Central memory CD8-positive, alpha-beta T cell (primary cell): ENCODE measurements at regions not wholly inside any gene's neighbourhood (a gene's known extent, or its start where the extent isn't known, plus 50 kb on each side); places are given as distances from the start of the nearest gene placed in this dataset.

ENCODE experiments used
- ATAC-seq: fragments of 150-1000 bp; cut with Tn5 transposase; replicated peaks from 2 replicates; pipeline ENCODE4 v1.10.0; 2022; ENCODE audit warnings: mild to moderate bottlenecking, moderate FRiP score, moderate number of reproducible peaks; ENCODE audit not compliant: poor library complexity, severe bottlenecking; ENCODE audit errors: extremely low read depth
- DNase-seq, 2 donors: peaks; one replicate each; pipeline ENCODE4 v3.0.0; 2021; ENCODE audit warnings: low spot score in 2 of 2
- H3K27ac Mint-ChIP-seq: one replicate; pipeline ENCODE4 v1.8.0; 2022; ENCODE audit warnings: low read depth, mild to moderate bottlenecking, moderate library complexity, mixed read lengths
- H3K27me3 Mint-ChIP-seq: one replicate; pipeline ENCODE4 v1.8.0; 2022; ENCODE audit warnings: mixed read lengths
- H3K36me3 Mint-ChIP-seq: one replicate; pipeline ENCODE4 v1.8.0; 2022; ENCODE audit warnings: mild to moderate bottlenecking, moderate library complexity, mixed read lengths; ENCODE audit not compliant: insufficient read depth
- H3K4me1 Mint-ChIP-seq: one replicate; pipeline ENCODE4 v1.8.0; 2022; ENCODE audit warnings: mixed read lengths
- H3K4me3 Mint-ChIP-seq: one replicate; pipeline ENCODE4 v1.8.0; 2022; ENCODE audit warnings: mild to moderate bottlenecking, moderate library complexity, mixed read lengths
- H3K9me3 Mint-ChIP-seq: one replicate; pipeline ENCODE4 v1.8.0; 2022; ENCODE audit warnings: mixed read lengths

- DNase-seq = no peak
- no peak overlapping the region for H3K4me3 Mint-ChIP-seq
- no peaks in the 10 kb centered on the region for H3K9me3 Mint-ChIP-seq
- no peaks in the 10 kb centered on the region for H3K36me3 Mint-ChIP-seq
- H3K27me3 Mint-ChIP-seq = peaks cover 32% of the 10 kb centered on the region
- no peak overlapping the region for H3K27ac Mint-ChIP-seq
- ATAC-seq = no peak
- H3K4me1 Mint-ChIP-seq = no peaks in the 10 kb centered on the region
Measured at GRCh38 chr4:42320822-42321388, 76.4 kb upstream of the SHISA3 start.

DNA sequence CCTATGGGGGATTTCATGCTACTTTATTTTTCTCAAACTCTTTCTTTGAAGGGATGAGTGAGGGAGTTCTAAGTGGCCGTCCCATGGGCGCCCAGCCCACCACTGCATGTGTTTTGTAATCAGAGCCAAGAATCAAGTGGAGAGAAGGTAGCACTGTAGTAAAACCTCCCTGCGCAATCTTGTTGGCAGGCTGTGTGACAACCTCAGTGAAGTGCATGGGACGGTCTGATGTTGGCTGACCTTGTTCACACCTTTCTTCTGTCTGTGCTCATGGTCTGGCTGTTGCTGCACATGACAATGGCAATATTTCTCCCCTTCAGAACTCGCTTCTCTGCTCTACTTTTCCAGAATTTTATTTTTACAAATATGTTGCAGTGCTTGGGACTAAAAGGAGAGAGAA lies 71.2 kb upstream of the SHISA3 start:
- H3K4me3 Mint-ChIP-seq = no peak overlapping the region
- no peak overlapping the region for H3K27ac Mint-ChIP-seq

DNA sequence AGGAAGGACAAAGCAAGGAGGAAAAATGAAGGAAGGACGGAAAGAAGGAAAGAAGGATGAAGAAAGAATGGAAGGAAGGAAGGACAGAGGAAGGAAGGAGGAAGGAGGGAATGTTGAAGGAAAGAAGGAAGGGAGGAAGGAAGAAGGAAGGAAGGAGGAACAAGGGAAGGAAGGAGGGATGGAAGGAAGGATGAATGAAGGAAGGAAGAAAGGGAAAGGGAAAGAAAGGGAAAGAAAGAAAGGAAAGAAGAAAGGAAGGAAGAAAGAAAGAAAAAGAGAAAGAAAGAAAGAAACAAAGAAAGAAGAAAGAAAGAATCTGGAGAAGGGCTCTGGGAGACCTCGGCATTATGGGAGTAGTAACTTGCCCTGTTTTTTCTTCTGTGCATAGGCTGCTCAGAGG lies 70.8 kb upstream of the SHISA3 start:
- no peak for ATAC-seq
- Mint-ChIP-seq H3K27ac (no peak overlapping the region), H3K4me1 (no peaks in the 10 kb centered on the region)

More for the DNA sequence above, 71.2 kb upstream of the SHISA3 start:
- ATAC-seq (no peak), DNase-seq (no peak)
- Mint-ChIP-seq H3K9me3 (no peaks in the 10 kb centered on the region), H3K4me1 (no peaks in the 10 kb centered on the region), H3K27me3 (peaks cover 6% of the 10 kb centered on the region), H3K36me3 (no peaks in the 10 kb centered on the region)

DNA sequence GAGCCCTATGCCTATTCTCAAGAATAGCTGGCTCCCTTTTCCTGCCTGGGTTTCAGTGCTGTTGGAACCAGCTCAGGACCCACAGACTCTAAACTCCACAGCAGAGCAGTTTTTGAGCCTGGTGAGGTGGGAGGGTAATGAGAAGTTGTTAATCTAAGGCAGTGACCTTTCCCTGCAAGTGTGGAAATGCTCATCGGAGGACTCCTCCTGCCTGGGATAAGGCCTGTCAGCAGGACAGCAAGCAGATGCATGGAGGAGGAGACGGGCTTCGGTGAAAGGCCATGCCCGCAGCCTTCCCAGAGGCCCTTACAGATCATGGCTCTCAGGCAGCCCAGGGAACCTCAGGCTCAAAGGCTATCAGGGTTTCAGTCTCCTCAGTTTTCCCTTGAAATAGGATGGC lies 70.0 kb upstream of the SHISA3 start:
- no peak for DNase-seq
- Mint-ChIP-seq H3K4me1 (no peaks in the 10 kb centered on the region), H3K27me3 (peaks cover 2% of the 10 kb centered on the region), H3K9me3 (no peaks in the 10 kb centered on the region), H3K4me3 (no peak overlapping the region), H3K27ac (no peak overlapping the region), H3K36me3 (no peaks in the 10 kb centered on the region)
- no peak for ATAC-seq

More for the DNA sequence above, 70.8 kb upstream of the SHISA3 start:
- no peak for DNase-seq
- Mint-ChIP-seq H3K9me3 (no peaks in the 10 kb centered on the region), H3K27me3 (peaks cover 1% of the 10 kb centered on the region), H3K4me3 (no peak overlapping the region), H3K36me3 (no peaks in the 10 kb centered on the region)

GRCh38 chr4:42328978-42329377 lies 68.3 kb upstream of the SHISA3 start:
- Mint-ChIP-seq H3K27ac (no peak overlapping the region), H3K9me3 (no peaks in the 10 kb centered on the region), H3K4me1 (no peaks in the 10 kb centered on the region), H3K27me3 (peaks cover 12% of the 10 kb centered on the region), H3K4me3 (no peak overlapping the region), H3K36me3 (no peaks in the 10 kb centered on the region)
- DNase-seq (no peak), ATAC-seq (no peak)

DNA sequence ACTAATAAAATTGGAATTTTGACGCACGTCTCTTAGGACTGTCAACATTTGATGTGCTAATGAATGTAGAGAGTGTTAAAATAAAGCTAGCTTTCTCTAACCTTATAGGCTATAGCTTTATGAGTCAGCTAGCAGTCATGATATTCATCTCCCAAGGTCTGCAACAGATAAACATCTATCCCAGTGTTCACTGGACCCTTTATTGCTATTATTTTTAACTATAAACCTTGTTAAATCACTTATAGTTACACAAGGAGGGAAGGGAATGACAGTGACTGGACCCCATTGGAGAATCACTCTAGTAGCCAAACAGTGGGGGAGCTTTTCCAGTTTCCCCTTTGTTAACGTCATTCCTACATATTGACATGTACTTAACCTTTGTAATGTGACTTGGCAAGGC lies 67.9 kb upstream of the SHISA3 start:
- H3K36me3 Mint-ChIP-seq = no peaks in the 10 kb centered on the region
- no peak overlapping the region for H3K4me3 Mint-ChIP-seq
- DNase-seq (no peak), ATAC-seq (no peak)
- no peak overlapping the region for H3K27ac Mint-ChIP-seq
- H3K4me1 Mint-ChIP-seq = no peaks in the 10 kb centered on the region
- H3K27me3 Mint-ChIP-seq = peaks cover 14% of the 10 kb centered on the region
- no peaks in the 10 kb centered on the region for H3K9me3 Mint-ChIP-seq

GRCh38 chr4:42330002-42330592 lies 67.2 kb upstream of the SHISA3 start:
- H3K9me3 Mint-ChIP-seq = no peaks in the 10 kb centered on the region
- no peak overlapping the region for H3K27ac Mint-ChIP-seq
- no peak overlapping the region for H3K4me3 Mint-ChIP-seq
- no peaks in the 10 kb centered on the region for H3K4me1 Mint-ChIP-seq
- DNase-seq = no peak
- no peak for ATAC-seq
- H3K36me3 Mint-ChIP-seq = no peaks in the 10 kb centered on the region
- peaks cover 14% of the 10 kb centered on the region for H3K27me3 Mint-ChIP-seq

DNA sequence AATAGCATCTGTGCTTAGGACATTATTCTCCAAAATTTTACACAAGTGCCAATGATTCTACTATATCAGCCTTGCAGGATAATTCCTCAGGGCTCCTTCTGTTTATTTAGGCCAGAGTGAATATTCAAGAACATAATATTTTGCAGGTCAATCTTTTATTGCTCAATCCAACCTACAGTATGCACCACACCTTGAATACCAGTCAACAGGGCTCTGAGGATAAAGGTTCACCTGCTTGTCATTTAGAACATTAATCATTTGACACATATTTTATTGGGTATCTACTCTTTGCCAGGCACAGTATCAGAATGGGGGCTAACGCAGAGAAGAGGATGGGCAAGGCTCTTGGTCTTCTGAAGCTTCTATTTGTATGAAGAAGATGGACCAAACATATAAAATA lies 66.2 kb upstream of the SHISA3 start:
- ATAC-seq = no peak
- Mint-ChIP-seq H3K9me3 (no peaks in the 10 kb centered on the region), H3K4me3 (no peak overlapping the region), H3K27me3 (peaks cover 14% of the 10 kb centered on the region), H3K27ac (no peak overlapping the region), H3K36me3 (no peaks in the 10 kb centered on the region), H3K4me1 (no peaks in the 10 kb centered on the region)
- no peak for DNase-seq

DNA sequence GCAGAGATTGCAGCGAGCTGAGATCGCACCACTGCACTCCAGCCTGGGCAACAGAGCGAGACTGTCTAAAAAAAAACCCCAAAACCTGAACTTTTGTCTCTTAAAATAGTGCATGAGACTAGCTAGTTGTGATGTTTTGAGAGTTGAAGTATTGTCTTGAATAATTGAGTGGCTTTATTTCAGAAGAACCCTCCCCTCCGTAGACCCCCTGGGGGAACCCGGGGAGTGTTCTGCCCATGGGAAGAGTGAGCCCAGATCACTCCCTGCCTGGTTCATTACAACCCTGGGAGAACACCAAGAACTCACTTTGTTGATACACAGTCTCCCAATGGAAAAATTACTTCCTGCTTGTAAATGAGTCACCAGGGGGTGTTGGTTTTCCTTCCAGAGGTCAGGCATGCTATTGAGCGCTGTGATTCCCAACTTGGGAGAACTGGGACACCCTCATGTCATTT lies 65.3 kb upstream of the SHISA3 start:
- Mint-ChIP-seq H3K4me1 (no peaks in the 10 kb centered on the region), H3K4me3 (no peak overlapping the region), H3K27me3 (peaks cover 14% of the 10 kb centered on the region), H3K36me3 (no peaks in the 10 kb centered on the region), H3K27ac (no peak overlapping the region), H3K9me3 (no peaks in the 10 kb centered on the region)
- DNase-seq (no peak), ATAC-seq (no peak)

DNA sequence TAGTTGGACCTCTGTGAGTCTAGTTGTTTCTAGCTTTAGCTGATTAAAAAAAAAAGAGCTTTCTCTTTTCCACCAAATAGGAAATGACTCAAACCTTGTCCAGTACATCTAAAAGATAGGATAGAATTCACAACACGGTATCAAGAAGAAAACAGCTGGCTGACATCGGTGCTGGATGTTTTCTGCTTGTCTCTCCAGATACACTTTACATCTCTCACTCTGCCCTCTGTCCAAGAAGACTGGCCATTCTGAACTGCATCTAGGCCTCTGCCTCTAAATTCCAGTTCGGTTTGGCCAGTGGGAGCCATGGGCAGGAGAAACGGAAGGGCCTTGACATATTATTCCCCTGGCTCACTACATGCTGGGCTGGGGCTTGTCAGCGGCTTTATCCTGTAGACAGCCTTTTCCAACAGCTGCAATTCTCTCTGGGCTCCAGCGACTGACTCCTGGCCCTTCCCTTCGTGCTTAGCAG lies 57.3 kb upstream of the SHISA3 start:
- no peak for DNase-seq
- no peaks in the 10 kb centered on the region for H3K36me3 Mint-ChIP-seq
- no peaks in the 10 kb centered on the region for H3K4me1 Mint-ChIP-seq
- no peak for ATAC-seq
- H3K9me3 Mint-ChIP-seq = no peaks in the 10 kb centered on the region
- H3K4me3 Mint-ChIP-seq = no peak overlapping the region
- peaks cover 50% of the 10 kb centered on the region for H3K27me3 Mint-ChIP-seq
- H3K27ac Mint-ChIP-seq = no peak overlapping the region

- H3K27ac Mint-ChIP-seq = no peak overlapping the region
- ATAC-seq (no peak), DNase-seq (no peak)
- H3K36me3 Mint-ChIP-seq = no peaks in the 10 kb centered on the region
- H3K27me3 Mint-ChIP-seq = peaks cover 50% of the 10 kb centered on the region
- no peaks in the 10 kb centered on the region for H3K4me1 Mint-ChIP-seq
- no peak overlapping the region for H3K4me3 Mint-ChIP-seq
- H3K9me3 Mint-ChIP-seq = no peaks in the 10 kb centered on the region
Measured at GRCh38 chr4:42341518-42342026, 55.7 kb upstream of the SHISA3 start.

DNA sequence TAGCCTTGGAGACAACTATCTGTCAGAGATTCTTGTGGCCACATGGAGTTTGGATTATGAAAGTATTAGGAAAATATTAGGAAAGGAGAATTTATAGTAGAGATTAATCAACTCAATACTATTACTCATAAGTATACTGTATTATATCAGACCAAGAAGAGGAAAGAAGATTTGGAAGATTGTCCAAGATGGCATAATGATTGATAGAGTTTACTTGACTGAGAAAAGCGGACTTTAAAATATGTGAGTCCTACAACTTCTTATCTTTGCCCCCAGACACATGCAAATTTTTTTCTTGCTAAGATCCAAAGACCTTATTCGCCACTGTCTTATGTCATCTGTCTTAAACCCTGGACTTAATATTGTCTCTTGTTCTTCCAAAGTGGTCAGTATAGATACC lies 54.8 kb upstream of the SHISA3 start:
- no peak for ATAC-seq
- Mint-ChIP-seq H3K9me3 (no peaks in the 10 kb centered on the region), H3K27ac (no peak overlapping the region), H3K4me1 (no peaks in the 10 kb centered on the region), H3K36me3 (no peaks in the 10 kb centered on the region), H3K27me3 (peaks cover 50% of the 10 kb centered on the region), H3K4me3 (no peak overlapping the region)
- no peak for DNase-seq

DNA sequence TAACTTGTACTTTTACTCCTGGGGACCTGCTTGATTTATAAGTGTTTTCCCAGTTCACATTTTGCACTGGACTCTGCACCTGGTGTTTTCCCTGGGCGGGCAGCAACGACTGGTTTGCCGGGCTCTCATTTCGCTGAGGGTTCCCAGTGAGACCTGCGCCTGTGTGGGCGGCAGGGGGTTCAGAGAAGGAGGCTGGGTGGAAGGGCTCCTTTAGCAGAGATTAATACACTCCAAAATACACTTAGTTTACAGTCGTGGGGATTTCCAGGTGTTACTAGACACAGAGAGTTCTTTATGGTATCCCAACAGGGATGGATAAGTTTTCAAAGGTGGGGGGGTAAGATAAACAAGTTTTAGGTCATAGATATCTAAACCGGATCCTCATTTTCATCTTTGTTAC lies 53.0 kb upstream of the SHISA3 start:
- ATAC-seq (no peak), DNase-seq (no peak)
- Mint-ChIP-seq H3K4me1 (no peaks in the 10 kb centered on the region), H3K9me3 (no peaks in the 10 kb centered on the region), H3K36me3 (no peaks in the 10 kb centered on the region), H3K27me3 (peaks cover 61% of the 10 kb centered on the region), H3K4me3 (no peak overlapping the region), H3K27ac (no peak overlapping the region)
